AG09319 (cell line): ENCODE measurements at regions not wholly inside any gene's neighbourhood (a gene's known extent, or its start where the extent isn't known, plus 50 kb on each side); places are given as distances from the start of the nearest gene placed in this dataset.

Source experiments
- DNase-seq: peaks from one replicate; pipeline ENCODE4 v3.0.0-alpha.2; 2010; ENCODE audit warnings: low read depth; ENCODE audit errors: extremely low read depth
- CTCF ChIP-seq: IDR thresholded peaks from 2 replicates; pipeline ENCODE4 v1.5.1; 2011; ENCODE audit warnings: low read depth, mild to moderate bottlenecking, inconsistent platforms, low read length, moderate library complexity

- no peak for DNase-seq
- no peak for TF ChIP-seq CTCF
Measured at GRCh38 chr7:96591900-96592676, 117.6 kb downstream of the SEM1 start.

GRCh38 chr7:96591159-96591899 is 118.3 kb downstream of the SEM1 start:
- TF ChIP-seq CTCF = no peak
- no peak for DNase-seq

GRCh38 chr7:96589038-96589437 is 120.6 kb downstream of the SEM1 start:
- DNase-seq = no peak
- TF ChIP-seq CTCF = no peak

DNA sequence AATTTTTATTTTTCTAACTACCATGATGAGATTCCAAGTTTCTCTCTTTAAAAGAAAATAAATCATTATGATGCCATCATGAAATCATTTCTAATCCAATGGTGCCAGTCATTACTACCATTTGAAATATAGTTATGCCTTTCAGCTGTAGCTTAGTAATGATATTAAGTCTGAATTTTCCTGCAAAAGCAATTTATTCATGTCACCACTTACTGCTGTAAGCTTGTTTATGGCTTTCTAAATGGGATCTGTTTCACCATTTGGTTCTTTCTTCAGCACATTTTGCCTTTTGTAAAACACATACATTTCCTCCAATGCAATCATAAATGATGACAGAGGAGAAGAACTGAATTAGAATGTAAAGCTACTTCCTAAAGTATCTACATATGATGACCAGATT is 130.5 kb downstream of the SEM1 start:
- DNase-seq = no peak
- TF ChIP-seq CTCF = no peak

GRCh38 chr7:96578606-96579005 is 131.0 kb downstream of the SEM1 start:
- TF ChIP-seq CTCF = no peak
- DNase-seq = no peak

GRCh38 chr7:96563409-96563808 is 146.2 kb downstream of the SEM1 start:
- no peak for TF ChIP-seq CTCF
- DNase-seq = no peak

GRCh38 chr7:96562966-96563365 is 146.7 kb downstream of the SEM1 start:
- no peak for DNase-seq
- no peak for TF ChIP-seq CTCF
